Endothelial cell (in vitro differentiated cells): ENCODE measurements at regions not wholly inside any gene's neighbourhood (a gene's known extent, or its start where the extent isn't known, plus 50 kb on each side); places are given as distances from the start of the nearest gene placed in this dataset.
A peak's percentile ranks its signal among the peaks of the same experiment; 100 is the strongest.

Experiments used
- DNase-seq: peaks from one replicate; pipeline ENCODE4 v3.0.0; 2021; ENCODE audit warnings: low spot score
- H3K27ac Mint-ChIP-seq: one replicate; pipeline ENCODE4 v1.8.0; 2021; ENCODE audit warnings: mixed read lengths, inconsistent platforms; ENCODE audit not compliant: unreplicated experiment
- H3K27me3 Mint-ChIP-seq: one replicate; pipeline ENCODE4 v1.8.0; 2021; ENCODE audit warnings: mild to moderate bottlenecking, moderate library complexity, mixed read lengths, inconsistent platforms; ENCODE audit not compliant: unreplicated experiment
- H3K36me3 Mint-ChIP-seq: one replicate; pipeline ENCODE4 v1.8.0; 2021; ENCODE audit warnings: mild to moderate bottlenecking, low read depth, mixed read lengths, inconsistent platforms; ENCODE audit not compliant: unreplicated experiment
- H3K4me1 Mint-ChIP-seq: one replicate; pipeline ENCODE4 v1.8.0; 2021; ENCODE audit warnings: mild to moderate bottlenecking, mixed read lengths, inconsistent platforms; ENCODE audit not compliant: unreplicated experiment
- H3K4me3 Mint-ChIP-seq: one replicate; pipeline ENCODE4 v1.8.0; 2021; ENCODE audit warnings: mild to moderate bottlenecking, mixed read lengths, inconsistent platforms; ENCODE audit not compliant: unreplicated experiment
- H3K9me3 Mint-ChIP-seq: one replicate; pipeline ENCODE4 v1.8.0; 2021; ENCODE audit warnings: mixed read lengths, inconsistent platforms; ENCODE audit not compliant: unreplicated experiment
- CTCF ChIP-seq: fragments of 200-600 bp; sonication (generic); IDR thresholded peaks from one replicate; pipeline ENCODE4 v1.5.0; 2021; ENCODE audit warnings: antibody characterized with exemption; ENCODE audit not compliant: unreplicated experiment

DNA sequence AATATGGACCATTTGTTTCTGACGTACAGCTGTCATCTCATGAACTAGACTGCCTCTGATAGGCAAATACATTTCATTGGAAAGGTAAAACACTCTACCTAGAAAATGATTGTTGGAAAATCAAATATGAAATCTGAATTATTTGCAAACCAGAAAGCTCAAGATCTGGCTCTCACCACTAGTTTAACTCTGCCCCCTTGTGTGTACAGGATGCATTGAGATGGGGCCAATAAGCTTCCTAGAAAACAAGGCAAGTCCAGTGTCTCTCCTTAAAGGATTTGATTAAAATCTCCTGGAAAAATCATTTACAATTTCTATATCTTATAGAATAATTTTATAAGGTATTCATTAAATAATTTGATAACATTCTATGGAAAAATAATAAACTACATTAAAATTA, 311.9 kb upstream of the ANKH start:
- Mint-ChIP-seq H3K27me3 (no peaks in the 10 kb centered on the region), H3K36me3 (no peaks in the 10 kb centered on the region), H3K9me3 (no peaks in the 10 kb centered on the region), H3K4me1 (no peaks in the 10 kb centered on the region), H3K27ac (no peak overlapping the region), H3K4me3 (no peak overlapping the region)
- TF ChIP-seq CTCF = peak; percentile 16
- no peak for DNase-seq

DNA sequence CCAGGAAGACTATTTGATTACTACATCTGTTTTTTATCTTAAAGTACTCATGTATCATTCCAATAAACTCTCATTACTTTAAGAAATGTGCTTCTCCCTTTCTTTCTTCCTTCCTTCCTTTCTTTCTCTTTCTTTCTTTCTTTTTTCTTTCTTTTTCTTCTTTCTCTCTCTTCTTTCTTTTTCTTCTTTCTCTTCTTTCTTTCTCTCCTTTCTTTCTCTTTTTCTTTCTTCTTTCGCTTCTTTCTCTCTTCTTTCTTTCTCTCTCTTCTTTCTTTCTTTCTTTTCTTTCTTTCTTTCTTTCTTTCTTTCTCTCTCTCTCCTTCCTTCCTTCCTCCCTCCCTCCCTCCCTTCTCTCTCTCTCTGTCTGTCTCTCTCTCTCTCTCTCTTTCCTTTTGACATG, 298.6 kb upstream of the ANKH start:
- H3K4me3 Mint-ChIP-seq = no peak overlapping the region
- no peak overlapping the region for H3K27ac Mint-ChIP-seq
- peaks cover 3% of the 10 kb centered on the region for H3K36me3 Mint-ChIP-seq
- no peaks in the 10 kb centered on the region for H3K4me1 Mint-ChIP-seq
- no peak for DNase-seq
- TF ChIP-seq CTCF = no peak
- H3K27me3 Mint-ChIP-seq = no peaks in the 10 kb centered on the region
- no peaks in the 10 kb centered on the region for H3K9me3 Mint-ChIP-seq

DNA sequence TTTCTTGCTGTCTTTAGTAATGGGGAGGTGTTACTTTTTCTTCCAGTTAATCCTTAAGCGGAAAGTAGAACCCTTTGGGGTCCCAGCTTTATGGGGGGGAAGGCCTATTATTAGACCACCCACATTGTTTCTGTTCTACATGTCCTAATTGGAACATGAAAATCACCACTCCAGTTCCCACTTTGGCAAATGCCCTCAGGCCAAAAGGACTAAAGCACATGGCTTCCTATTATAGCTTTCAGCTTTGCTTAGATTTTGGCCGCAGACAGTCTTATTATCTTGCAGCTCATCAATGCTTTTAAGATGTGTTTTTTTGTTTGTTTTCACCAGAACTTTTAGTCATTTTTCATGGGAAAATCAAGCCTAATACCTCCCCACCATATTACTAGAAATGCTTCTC, 296.8 kb upstream of the ANKH start:
- Mint-ChIP-seq H3K9me3 (no peaks in the 10 kb centered on the region), H3K36me3 (peaks cover 3% of the 10 kb centered on the region), H3K4me3 (no peak overlapping the region), H3K4me1 (no peaks in the 10 kb centered on the region), H3K27ac (no peak overlapping the region), H3K27me3 (no peaks in the 10 kb centered on the region)
- no peak for TF ChIP-seq CTCF
- DNase-seq = no peak

DNA sequence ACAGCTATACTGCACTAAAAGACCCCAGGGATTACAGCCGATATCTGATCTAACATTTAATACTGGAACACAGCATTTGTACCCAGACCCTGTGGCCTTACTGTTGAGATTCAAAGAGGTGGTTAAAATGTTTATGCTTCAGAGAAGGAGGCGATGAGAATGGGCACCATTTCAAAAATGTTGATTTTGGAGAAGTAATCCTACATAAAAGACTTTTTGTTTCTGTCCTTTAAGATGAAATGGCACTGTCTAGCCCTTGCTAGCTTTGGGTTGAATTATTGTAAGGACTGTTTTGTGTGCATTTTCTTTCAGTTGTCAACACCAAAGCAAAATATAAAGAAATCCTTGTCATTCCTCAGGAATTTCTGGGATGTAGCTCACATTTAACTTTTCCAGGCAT, 288.5 kb upstream of the ANKH start:
- Mint-ChIP-seq H3K27ac (no peak overlapping the region), H3K9me3 (no peaks in the 10 kb centered on the region), H3K36me3 (no peaks in the 10 kb centered on the region), H3K27me3 (no peaks in the 10 kb centered on the region), H3K4me1 (no peaks in the 10 kb centered on the region), H3K4me3 (no peak overlapping the region)
- no peak for TF ChIP-seq CTCF
- no peak for DNase-seq

GRCh38 chr5:15159606-15160005, 288.0 kb upstream of the ANKH start:
- TF ChIP-seq CTCF = no peak
- no peak for DNase-seq
- no peak overlapping the region for H3K4me3 Mint-ChIP-seq
- H3K36me3 Mint-ChIP-seq = no peaks in the 10 kb centered on the region
- no peaks in the 10 kb centered on the region for H3K9me3 Mint-ChIP-seq
- peaks cover 2% of the 10 kb centered on the region for H3K27me3 Mint-ChIP-seq
- no peaks in the 10 kb centered on the region for H3K4me1 Mint-ChIP-seq
- H3K27ac Mint-ChIP-seq = no peak overlapping the region
